PC-3 (cell line): ENCODE measurements at regions not wholly inside any gene's neighbourhood (a gene's known extent, or its start where the extent isn't known, plus 50 kb on each side); places are given as distances from the start of the nearest gene placed in this dataset.

ENCODE experiments used
- CTCF ChIP-seq: fragments of 300-600 bp; sonication (generic); conservative IDR thresholded peaks from 2 replicates; pipeline ENCODE4 v1.5.1; 2017; ENCODE audit warnings: antibody characterized with exemption, low read depth, mild to moderate bottlenecking, low read length
- EZH2 ChIP-seq: fragments of 300-600 bp; sonication (generic); IDR thresholded peaks from one replicate; pipeline ENCODE4 v1.6.1; 2017; ENCODE audit warnings: antibody characterized with exemption, mild to moderate bottlenecking, low read length; ENCODE audit not compliant: unreplicated experiment

- TF ChIP-seq EZH2, result no peak
- no peak for TF ChIP-seq CTCF
Observed at GRCh38 chr18:10025711-10026670, 112.2 kb downstream of the VAPA start.
